DOHH2 (cell line): ENCODE measurements at regions not wholly inside any gene's neighbourhood (a gene's known extent, or its start where the extent isn't known, plus 50 kb on each side); places are given as distances from the start of the nearest gene placed in this dataset.

Experiments
- EZH2phosphoT487 ChIP-seq: fragments of 200-600 bp; sonication (generic); IDR thresholded peaks from 2 replicates; pipeline ENCODE4 v1.6.1; 2017; ENCODE audit warnings: borderline replicate concordance, mild to moderate bottlenecking, antibody characterized with exemption, low read length, moderate library complexity, mixed read lengths
- TF ChIP-seq, protein P1 (sequence below): fragments of 200-600 bp; sonication (generic); IDR thresholded peaks from one replicate; pipeline ENCODE4 v1.5.1; 2014; ENCODE audit warnings: antibody characterized with exemption, mild to moderate bottlenecking, low read depth, low read length; ENCODE audit not compliant: poor library complexity, severe bottlenecking

DNA sequence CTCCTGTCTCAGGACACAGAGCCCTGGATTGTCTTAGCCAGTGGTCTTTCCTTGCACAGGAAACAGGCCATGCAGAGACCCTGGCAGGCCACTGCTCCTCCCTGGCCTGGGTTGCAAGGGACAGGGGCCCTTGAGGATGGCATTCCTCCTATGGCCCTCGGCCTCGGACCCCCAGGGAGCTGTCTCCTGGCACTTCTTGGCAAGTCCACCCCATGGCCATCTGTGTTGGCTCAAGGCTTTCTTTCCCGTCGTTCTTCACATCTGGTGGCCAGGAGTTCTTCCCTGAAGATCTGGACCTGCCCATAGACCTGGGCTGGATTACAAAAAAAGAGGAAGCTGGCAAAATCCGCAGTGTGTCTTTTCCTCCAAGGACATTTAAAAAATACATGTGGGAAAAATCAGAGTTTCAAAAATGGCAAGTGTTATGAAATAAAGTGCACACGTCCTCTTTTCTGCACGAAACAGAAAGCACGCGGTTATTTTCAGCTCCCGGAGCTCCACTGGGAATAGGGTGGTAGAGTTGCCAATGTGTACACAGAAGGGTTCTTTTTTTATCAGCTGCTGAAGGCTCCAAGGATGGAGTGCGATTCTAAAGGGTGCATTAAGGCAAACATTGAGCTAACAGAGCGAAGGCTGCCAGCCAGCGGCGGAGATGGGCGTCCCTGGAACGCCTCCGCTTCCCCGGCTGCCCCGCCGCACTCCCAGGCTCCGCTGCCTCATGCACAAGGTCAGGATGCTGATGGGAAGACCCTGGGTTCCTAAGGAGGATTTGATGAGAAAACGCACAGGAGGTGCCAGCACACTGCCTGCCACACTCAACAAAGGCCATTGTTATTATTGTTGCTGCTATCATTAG, 62.8 kb upstream of the FAM20C start:
- TF ChIP-seq, protein P1, sequence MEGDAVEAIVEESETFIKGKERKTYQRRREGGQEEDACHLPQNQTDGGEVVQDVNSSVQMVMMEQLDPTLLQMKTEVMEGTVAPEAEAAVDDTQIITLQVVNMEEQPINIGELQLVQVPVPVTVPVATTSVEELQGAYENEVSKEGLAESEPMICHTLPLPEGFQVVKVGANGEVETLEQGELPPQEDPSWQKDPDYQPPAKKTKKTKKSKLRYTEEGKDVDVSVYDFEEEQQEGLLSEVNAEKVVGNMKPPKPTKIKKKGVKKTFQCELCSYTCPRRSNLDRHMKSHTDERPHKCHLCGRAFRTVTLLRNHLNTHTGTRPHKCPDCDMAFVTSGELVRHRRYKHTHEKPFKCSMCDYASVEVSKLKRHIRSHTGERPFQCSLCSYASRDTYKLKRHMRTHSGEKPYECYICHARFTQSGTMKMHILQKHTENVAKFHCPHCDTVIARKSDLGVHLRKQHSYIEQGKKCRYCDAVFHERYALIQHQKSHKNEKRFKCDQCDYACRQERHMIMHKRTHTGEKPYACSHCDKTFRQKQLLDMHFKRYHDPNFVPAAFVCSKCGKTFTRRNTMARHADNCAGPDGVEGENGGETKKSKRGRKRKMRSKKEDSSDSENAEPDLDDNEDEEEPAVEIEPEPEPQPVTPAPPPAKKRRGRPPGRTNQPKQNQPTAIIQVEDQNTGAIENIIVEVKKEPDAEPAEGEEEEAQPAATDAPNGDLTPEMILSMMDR, result no peak
- TF ChIP-seq EZH2phosphoT487, result no peak
